GM23248 (cell line): ENCODE measurements at regions not wholly inside any gene's neighbourhood (a gene's known extent, or its start where the extent isn't known, plus 50 kb on each side); places are given as distances from the start of the nearest gene placed in this dataset.

Experiments
- DNase-seq: peaks from one replicate; pipeline ENCODE4 v3.0.0-alpha.2; 2015
- H2AFZ ChIP-seq: fragments of 200-600 bp; sonication (generic); 2 replicates; pipeline ENCODE4 v1.6.1; 2016; ENCODE audit warnings: antibody characterized with exemption
- H3F3A ChIP-seq: fragments of 200-600 bp; sonication (generic); 2 replicates; pipeline ENCODE4 v1.6.1; 2016; ENCODE audit warnings: mild to moderate bottlenecking, antibody characterized with exemption, mixed run types; ENCODE audit not compliant: insufficient read depth
- H3K27ac ChIP-seq: fragments of 200-600 bp; sonication (generic); 2 replicates; pipeline ENCODE4 v1.5.1; 2016; ENCODE audit warnings: mild to moderate bottlenecking
- H3K27me3 ChIP-seq: fragments of 200-600 bp; sonication (generic); replicated peaks from 2 replicates; pipeline ENCODE4 v1.6.1; 2016; ENCODE audit warnings: mild to moderate bottlenecking; ENCODE audit not compliant: insufficient read depth
- H3K36me3 ChIP-seq: fragments of 200-600 bp; sonication (generic); 2 replicates; pipeline ENCODE4 v1.6.1; 2016; ENCODE audit warnings: low read depth, mild to moderate bottlenecking
- H3K4me1 ChIP-seq: fragments of 200-600 bp; sonication (generic); 2 replicates; pipeline ENCODE4 v1.6.1; 2016; ENCODE audit warnings: mild to moderate bottlenecking; ENCODE audit not compliant: insufficient read depth
- H3K4me2 ChIP-seq: fragments of 200-600 bp; sonication (generic); one replicate; pipeline ENCODE4 v1.6.1; 2016; ENCODE audit warnings: mild to moderate bottlenecking; ENCODE audit not compliant: unreplicated experiment
- H3K4me3 ChIP-seq: fragments of 200-600 bp; sonication (generic); 2 replicates; pipeline ENCODE4 v1.5.1; 2016; ENCODE audit warnings: mild to moderate bottlenecking
- H3K79me2 ChIP-seq: fragments of 200-600 bp; sonication (generic); 2 replicates; pipeline ENCODE4 v1.6.1; 2016; ENCODE audit warnings: mild to moderate bottlenecking; ENCODE audit not compliant: insufficient read depth
- H3K9ac ChIP-seq: fragments of 200-600 bp; sonication (generic); 2 replicates; pipeline ENCODE4 v1.6.1; 2016; ENCODE audit warnings: mild to moderate bottlenecking
- H3K9me2 ChIP-seq: fragments of 200-600 bp; sonication (generic); 2 replicates; pipeline ENCODE4 v1.6.1; 2016; ENCODE audit warnings: mixed run types, mild to moderate bottlenecking, moderate library complexity; ENCODE audit not compliant: insufficient read depth
- H3K9me3 ChIP-seq: fragments of 200-600 bp; sonication (generic); one replicate; pipeline ENCODE4 v1.6.1; 2017; ENCODE audit warnings: low read depth
- H4K20me1 ChIP-seq: fragments of 200-600 bp; sonication (generic); 2 replicates; pipeline ENCODE4 v1.6.0; 2016; ENCODE audit not compliant: insufficient read depth
- EZH2 ChIP-seq: fragments of 200-600 bp; sonication (generic); IDR thresholded peaks from 2 replicates; pipeline ENCODE4 v1.6.1; 2018; ENCODE audit warnings: antibody characterized with exemption, mild to moderate bottlenecking; ENCODE audit not compliant: insufficient read depth, poor library complexity, severe bottlenecking
- EZH2phosphoT487 ChIP-seq: fragments of 200-600 bp; sonication (generic); IDR thresholded peaks from 2 replicates; pipeline ENCODE4 v1.6.1; 2018; ENCODE audit warnings: antibody characterized with exemption, moderate library complexity, mild to moderate bottlenecking, low read depth; ENCODE audit not compliant: insufficient read depth
- WGBS, 2 experiments: methylation state at CpG; one replicate each; pipeline ENCODE4 v1.1.6; 2015 to 2017; ENCODE audit warnings: low lambda C conversion rate in 2 of 2, low coverage in 1 of 2; ENCODE audit errors: missing lambda C conversion rate in 2 of 2; 5-methylcytosine and 5-hydroxymethylcytosine counted together
- in situ Hi-C: fragments of 300-500 bp; cut with MboI; formaldehyde crosslinking; loops from 2 replicates; pipeline ENCODE4 v1.15.0; 2020

DNA sequence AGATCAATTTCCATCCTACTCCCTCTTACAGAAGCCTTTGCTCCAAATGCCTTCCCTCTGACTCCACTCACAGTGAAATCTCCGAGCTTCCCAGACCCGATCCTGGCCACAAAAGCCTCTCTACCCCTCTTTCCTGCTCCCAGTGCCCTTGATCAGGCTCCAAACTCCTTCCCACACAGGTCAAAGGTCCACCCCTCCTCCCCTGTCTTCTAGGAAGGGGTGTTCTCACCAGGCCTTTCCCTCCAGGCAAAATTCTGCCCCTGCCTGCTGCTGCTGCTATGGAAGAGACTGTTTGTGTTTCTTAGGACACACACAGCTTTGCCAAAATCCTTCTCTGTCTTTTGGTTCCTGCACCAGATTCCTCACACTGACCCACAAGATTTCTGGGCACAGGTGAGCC is 85.8 kb upstream of the ALDH1A1 start:
- H3K36me3 ChIP-seq, result no peaks in the 10 kb centered on the region
- peak overlapping the region; percentile 32; the same call in 1 of the 2 replicates for H2AFZ ChIP-seq
- no peaks in the 10 kb centered on the region for H3K9me2 ChIP-seq
- no peak overlapping the region for H3K4me3 ChIP-seq
- DNase-seq, result peak; percentile 44
- in situ Hi-C loops, result loop anchor here (25.0 kb wide), 1 partner anchor 751 kb away; no protein-coding TSS in a partner anchor
- H3K4me1 ChIP-seq, result peaks cover 16% of the 10 kb centered on the region
- H3K9me3 ChIP-seq, result no peaks in the 10 kb centered on the region
- H3K79me2 ChIP-seq, result no peaks in the 10 kb centered on the region
- no peaks in the 10 kb centered on the region for H4K20me1 ChIP-seq
- peak overlapping the region; percentile 38 for H3K4me2 ChIP-seq
- H3K9ac ChIP-seq, result no peak overlapping the region
- TF ChIP-seq EZH2phosphoT487, result no peak
- no peak for TF ChIP-seq EZH2
- no peaks in the 10 kb centered on the region for H3F3A ChIP-seq
- no peak overlapping the region for H3K27ac ChIP-seq
- 17 to 24% methylated on average over 2 of the region's 2 CpGs for WGBS, 2 experiments
- peaks cover 6% of the 10 kb centered on the region; the same call in 1 of the 2 replicates for H3K27me3 ChIP-seq

DNA sequence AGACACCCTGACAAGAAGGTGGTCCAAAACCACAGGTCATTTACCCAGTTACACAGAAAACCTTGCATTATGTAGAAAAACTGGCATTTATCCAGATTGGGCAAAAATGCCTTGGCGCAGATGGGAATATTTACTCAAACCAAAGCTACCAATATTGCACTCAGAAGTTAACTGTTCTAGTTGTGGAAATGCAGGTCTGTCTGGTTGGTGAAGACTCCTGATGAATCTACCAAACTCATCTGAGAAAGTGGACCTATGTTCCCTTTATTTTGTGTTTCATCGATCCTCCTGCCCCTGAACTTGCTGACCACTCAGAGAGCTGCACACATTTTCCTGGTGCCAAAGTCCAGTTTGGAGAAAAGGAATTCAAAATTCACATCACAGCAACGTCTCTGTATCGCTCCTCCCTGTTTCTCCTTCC is 85.2 kb upstream of the ALDH1A1 start:
- Histone ChIP-seq H3K27me3 (peaks cover 6% of the 10 kb centered on the region; the same call in 1 of the 2 replicates), H4K20me1 (no peaks in the 10 kb centered on the region), H3K4me3 (no peak overlapping the region), H3K27ac (no peak overlapping the region), H3K79me2 (no peaks in the 10 kb centered on the region), H3K36me3 (no peaks in the 10 kb centered on the region), H3K4me2 (peak overlapping the region; percentile 38), H2AFZ (peak overlapping the region; percentile 32; the same call in 1 of the 2 replicates), H3K9ac (no peak overlapping the region), H3K9me3 (no peaks in the 10 kb centered on the region), H3F3A (no peaks in the 10 kb centered on the region), H3K9me2 (no peaks in the 10 kb centered on the region), H3K4me1 (peaks cover 16% of the 10 kb centered on the region)
- peak; percentile 4 for DNase-seq
- TF ChIP-seq EZH2phosphoT487 (no peak), EZH2 (no peak)
- in situ Hi-C loops, result loop anchor here (25.0 kb wide), 1 partner anchor 751 kb away; no protein-coding TSS in a partner anchor
- WGBS, 2 experiments, result 45 to 52% methylated on average over 4 of the region's 4 CpGs

- 31 to 33% methylated on average over 3 of the region's 3 CpGs for WGBS, 2 experiments
- Histone ChIP-seq H3K79me2 (no peaks in the 10 kb centered on the region), H3K9me3 (no peaks in the 10 kb centered on the region), H3K4me2 (no peak overlapping the region), H3K27me3 (peaks cover 6% of the 10 kb centered on the region; the same call in 1 of the 2 replicates), H3K36me3 (no peaks in the 10 kb centered on the region), H3K9ac (no peak overlapping the region), H3K4me3 (no peak overlapping the region), H4K20me1 (no peaks in the 10 kb centered on the region), H3K4me1 (peaks cover 16% of the 10 kb centered on the region), H3K27ac (no peak overlapping the region), H3K9me2 (no peaks in the 10 kb centered on the region), H2AFZ (no peak overlapping the region), H3F3A (no peaks in the 10 kb centered on the region)
- no peak for TF ChIP-seq EZH2phosphoT487
- TF ChIP-seq EZH2, result no peak
- in situ Hi-C loops, result loop anchor here (25.0 kb wide), 1 partner anchor 750 kb away; no protein-coding TSS in a partner anchor
- DNase-seq, result no peak
Observed at GRCh38 chr9:73037613-73038012, 84.8 kb upstream of the ALDH1A1 start.

GRCh38 chr9:73034962-73035361 is 82.1 kb upstream of the ALDH1A1 start:
- DNase-seq, result no peak
- Histone ChIP-seq H3K36me3 (no peaks in the 10 kb centered on the region), H2AFZ (no peak overlapping the region), H4K20me1 (no peaks in the 10 kb centered on the region), H3K9ac (no peak overlapping the region), H3K9me3 (no peaks in the 10 kb centered on the region), H3K79me2 (no peaks in the 10 kb centered on the region), H3K27me3 (peaks cover 6% of the 10 kb centered on the region; the same call in 1 of the 2 replicates), H3F3A (no peaks in the 10 kb centered on the region), H3K27ac (no peak overlapping the region), H3K9me2 (no peaks in the 10 kb centered on the region), H3K4me2 (no peak overlapping the region), H3K4me1 (peaks cover 16% of the 10 kb centered on the region), H3K4me3 (no peak overlapping the region)
- in situ Hi-C loops, result loop anchor here (25.0 kb wide), 1 partner anchor 748 kb away; no protein-coding TSS in a partner anchor
- 90 to 91% methylated on average over 2 of the region's 2 CpGs for WGBS, 2 experiments
- TF ChIP-seq EZH2 (no peak), EZH2phosphoT487 (no peak)

DNA sequence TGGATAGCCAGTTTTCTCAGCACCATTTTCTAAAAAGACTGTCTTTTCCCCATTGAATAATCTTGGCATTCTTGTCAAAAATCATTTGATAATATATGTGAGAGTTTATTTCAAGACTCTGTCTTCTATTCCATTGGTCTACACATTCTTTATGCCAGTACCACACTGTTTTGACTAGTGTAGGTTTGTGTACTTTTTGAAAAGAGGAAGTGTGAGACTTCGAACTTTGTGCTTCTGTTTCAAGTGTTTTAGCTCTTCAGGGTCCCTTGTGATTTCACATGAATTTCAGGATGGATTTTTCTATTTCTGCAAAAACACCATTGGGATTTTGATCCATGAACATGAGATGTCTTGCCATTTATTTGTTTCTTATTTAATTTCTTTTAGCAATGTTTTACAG is 78.5 kb upstream of the ALDH1A1 start:
- in situ Hi-C loops, result loop anchor here (25.0 kb wide), 1 partner anchor 744 kb away; no protein-coding TSS in a partner anchor
- no peak for DNase-seq
- H3K9me2 ChIP-seq, result no peaks in the 10 kb centered on the region
- H2AFZ ChIP-seq, result no peak overlapping the region
- no peaks in the 10 kb centered on the region for H3K79me2 ChIP-seq
- no peaks in the 10 kb centered on the region for H3F3A ChIP-seq
- no peak for TF ChIP-seq EZH2
- TF ChIP-seq EZH2phosphoT487, result no peak
- no peak overlapping the region for H3K4me3 ChIP-seq
- no peaks in the 10 kb centered on the region for H4K20me1 ChIP-seq
- no peak overlapping the region for H3K27ac ChIP-seq
- peaks cover 6% of the 10 kb centered on the region; the same call in 1 of the 2 replicates for H3K27me3 ChIP-seq
- H3K4me1 ChIP-seq, result no peaks in the 10 kb centered on the region
- no peaks in the 10 kb centered on the region for H3K9me3 ChIP-seq
- WGBS, 2 experiments, result 84 to 93% methylated on average over 1 of the region's 1 CpG
- no peak overlapping the region for H3K9ac ChIP-seq
- no peaks in the 10 kb centered on the region for H3K36me3 ChIP-seq
- H3K4me2 ChIP-seq, result no peak overlapping the region
